ENCODE measurements at regions not wholly inside any gene's neighbourhood (a gene's known extent, or its start where the extent isn't known, plus 50 kb on each side); places are given as distances from the start of the nearest gene placed in this dataset.
"Not testable (repeated sequence)": the region's sequence is repeated elsewhere in the genome, so short reads cannot be mapped to it uniquely, and the experiment has no call there.

- no peak for DNase-seq
Observed at GRCh38 chr10:64786989-64787388, 1265.8 kb downstream of the REEP3 start.

- DNase-seq: no peak
Observed at GRCh38 chr10:64795847-64796246, 1274.6 kb downstream of the REEP3 start.

- no peak for DNase-seq
Observed at GRCh38 chr10:64798297-64798696, 1277.1 kb downstream of the REEP3 start.

GRCh38 chr10:64808233-64808632 lies 1287.0 kb downstream of the REEP3 start:
- DNase-seq: not testable (repeated sequence)

- not testable (repeated sequence) for DNase-seq
Observed at GRCh38 chr10:64810046-64810445, 1288.8 kb downstream of the REEP3 start.

- no peak for DNase-seq
Observed at GRCh38 chr10:64813391-64813790, 1292.2 kb downstream of the REEP3 start.

GRCh38 chr10:64814201-64814600 lies 1293.0 kb downstream of the REEP3 start:
- no peak for DNase-seq

- DNase-seq: no peak
Observed at GRCh38 chr10:64829888-64830412, 1308.7 kb downstream of the REEP3 start.

- no peak for DNase-seq
Observed at GRCh38 chr10:64830869-64831268, 1309.7 kb downstream of the REEP3 start.

GRCh38 chr10:64840341-64840740 lies 1319.1 kb downstream of the REEP3 start:
- DNase-seq: no peak

- no peak for DNase-seq
Observed at GRCh38 chr10:64846700-64847099, 1325.5 kb downstream of the REEP3 start.

- DNase-seq: no peak
Observed at GRCh38 chr10:64855941-64856340, 1334.7 kb downstream of the REEP3 start.

- DNase-seq: no peak
Observed at GRCh38 chr10:64859911-64860310, 1338.7 kb downstream of the REEP3 start.

- no peak for DNase-seq
Observed at GRCh38 chr10:64863836-64864235, 1342.6 kb downstream of the REEP3 start.

- DNase-seq: no peak
Observed at GRCh38 chr10:64867501-64867962, 1346.3 kb downstream of the REEP3 start.

- DNase-seq: no peak
Observed at GRCh38 chr10:64873088-64873487, 1351.9 kb downstream of the REEP3 start.

GRCh38 chr10:64873959-64874358 lies 1352.8 kb downstream of the REEP3 start:
- DNase-seq: no peak

GRCh38 chr10:64880546-64880945 lies 1359.3 kb downstream of the REEP3 start:
- no peak for DNase-seq

- no peak for DNase-seq
Observed at GRCh38 chr10:64881257-64881656, 1360.1 kb downstream of the REEP3 start.

GRCh38 chr10:64896582-64896981 lies 1375.4 kb downstream of the REEP3 start:
- DNase-seq: no peak

- not testable (repeated sequence) for DNase-seq
Observed at GRCh38 chr10:64906311-64906710, 1385.1 kb downstream of the REEP3 start.

- DNase-seq: not testable (repeated sequence)
Observed at GRCh38 chr10:64924306-64924705, 1403.1 kb downstream of the REEP3 start.

- DNase-seq: no peak
Observed at GRCh38 chr10:64952042-64952441, 1430.8 kb downstream of the REEP3 start.

- no peak for DNase-seq
Observed at GRCh38 chr10:64956441-64956840, 1435.2 kb downstream of the REEP3 start.
